Mucosa of descending colon (tissue), 3 donors: ENCODE measurements at regions not wholly inside any gene's neighbourhood (a gene's known extent, or its start where the extent isn't known, plus 50 kb on each side); places are given as distances from the start of the nearest gene placed in this dataset.
"Not testable (repeated sequence)": the region's sequence is repeated elsewhere in the genome, so short reads cannot be mapped to it uniquely, and the experiment has no call there.

Experiments
- ATAC-seq: fragments of 200-7000 bp; cut with Tn5 transposase; one replicate; pipeline ENCODE4 v1.9.1; 2020; ENCODE audit warnings: mild to moderate bottlenecking, moderate library complexity
- DNase-seq, 3 donors: peaks; one replicate each; pipeline ENCODE4 v3.0.0-alpha.2; 2020
- H3K36me3 ChIP-seq: fragments of 200-600 bp; one replicate; pipeline ENCODE4 v1.8.0; 2021; ENCODE audit warnings: low read depth, mild to moderate bottlenecking
- H3K4me1 ChIP-seq: fragments of 200-600 bp; one replicate; pipeline ENCODE4 v1.8.0; 2021; ENCODE audit warnings: low read depth, mild to moderate bottlenecking
- H3K4me3 ChIP-seq: fragments of 200-600 bp; one replicate; pipeline ENCODE4 v1.8.0; 2021; ENCODE audit warnings: mild to moderate bottlenecking
- H3K9me3 ChIP-seq: fragments of 200-600 bp; one replicate; pipeline ENCODE4 v1.8.0; 2021; ENCODE audit warnings: mild to moderate bottlenecking
- intact Hi-C, 2 donors: fragments of 100-400 bp; cut with DNase I in 1 of 2; cut with micrococcal nuclease in 1 of 2; formaldehyde crosslinking; loops; one replicate each; pipeline versions ENCODE4 v1.11.0 to v1.11.1; 2022; cut with DNase I, micrococcal nuclease
- TF ChIP-seq, protein P1 (sequence below): fragments of 200-600 bp; IDR thresholded peaks from one replicate; pipeline ENCODE4 v1.8.0; 2022; ENCODE audit warnings: antibody characterized with exemption, mild to moderate bottlenecking
- donor health status: DM: no; HTN: no; CAD: no; lungs with moderate emphysema.
- donor health status: DM: no; HTN: no; CAD: no.
- donor health status: DM: no; HTN: yes; CAD: no.

DNA sequence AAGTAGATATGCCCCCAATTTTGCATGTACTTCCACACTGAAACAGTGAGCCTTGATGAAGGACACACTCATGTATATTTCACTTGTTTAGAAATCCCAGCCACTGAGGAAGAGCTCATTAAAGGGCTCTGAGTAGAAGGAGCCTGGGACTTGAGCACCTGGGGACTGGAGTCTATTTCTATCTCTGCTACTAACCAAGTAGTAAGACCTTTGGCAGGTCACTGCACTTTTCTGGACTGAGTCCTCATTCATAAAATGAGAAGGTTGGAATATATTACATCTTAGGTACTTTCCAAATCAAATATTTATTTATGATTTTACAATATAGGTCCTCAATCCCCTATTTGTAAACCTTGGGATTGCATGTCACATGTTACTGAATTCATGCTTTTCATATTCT is 78.2 kb upstream of the C4orf54 start:
- no peak for ATAC-seq
- H3K4me1 ChIP-seq, result no peaks in the 10 kb centered on the region
- no peaks in the 10 kb centered on the region for H3K36me3 ChIP-seq
- TF ChIP-seq, protein P1, sequence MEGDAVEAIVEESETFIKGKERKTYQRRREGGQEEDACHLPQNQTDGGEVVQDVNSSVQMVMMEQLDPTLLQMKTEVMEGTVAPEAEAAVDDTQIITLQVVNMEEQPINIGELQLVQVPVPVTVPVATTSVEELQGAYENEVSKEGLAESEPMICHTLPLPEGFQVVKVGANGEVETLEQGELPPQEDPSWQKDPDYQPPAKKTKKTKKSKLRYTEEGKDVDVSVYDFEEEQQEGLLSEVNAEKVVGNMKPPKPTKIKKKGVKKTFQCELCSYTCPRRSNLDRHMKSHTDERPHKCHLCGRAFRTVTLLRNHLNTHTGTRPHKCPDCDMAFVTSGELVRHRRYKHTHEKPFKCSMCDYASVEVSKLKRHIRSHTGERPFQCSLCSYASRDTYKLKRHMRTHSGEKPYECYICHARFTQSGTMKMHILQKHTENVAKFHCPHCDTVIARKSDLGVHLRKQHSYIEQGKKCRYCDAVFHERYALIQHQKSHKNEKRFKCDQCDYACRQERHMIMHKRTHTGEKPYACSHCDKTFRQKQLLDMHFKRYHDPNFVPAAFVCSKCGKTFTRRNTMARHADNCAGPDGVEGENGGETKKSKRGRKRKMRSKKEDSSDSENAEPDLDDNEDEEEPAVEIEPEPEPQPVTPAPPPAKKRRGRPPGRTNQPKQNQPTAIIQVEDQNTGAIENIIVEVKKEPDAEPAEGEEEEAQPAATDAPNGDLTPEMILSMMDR, result no peak
- H3K9me3 ChIP-seq, result no peaks in the 10 kb centered on the region
- intact Hi-C loops, result no loop called here
- DNase-seq, result no peak
- no peak overlapping the region for H3K4me3 ChIP-seq

DNA sequence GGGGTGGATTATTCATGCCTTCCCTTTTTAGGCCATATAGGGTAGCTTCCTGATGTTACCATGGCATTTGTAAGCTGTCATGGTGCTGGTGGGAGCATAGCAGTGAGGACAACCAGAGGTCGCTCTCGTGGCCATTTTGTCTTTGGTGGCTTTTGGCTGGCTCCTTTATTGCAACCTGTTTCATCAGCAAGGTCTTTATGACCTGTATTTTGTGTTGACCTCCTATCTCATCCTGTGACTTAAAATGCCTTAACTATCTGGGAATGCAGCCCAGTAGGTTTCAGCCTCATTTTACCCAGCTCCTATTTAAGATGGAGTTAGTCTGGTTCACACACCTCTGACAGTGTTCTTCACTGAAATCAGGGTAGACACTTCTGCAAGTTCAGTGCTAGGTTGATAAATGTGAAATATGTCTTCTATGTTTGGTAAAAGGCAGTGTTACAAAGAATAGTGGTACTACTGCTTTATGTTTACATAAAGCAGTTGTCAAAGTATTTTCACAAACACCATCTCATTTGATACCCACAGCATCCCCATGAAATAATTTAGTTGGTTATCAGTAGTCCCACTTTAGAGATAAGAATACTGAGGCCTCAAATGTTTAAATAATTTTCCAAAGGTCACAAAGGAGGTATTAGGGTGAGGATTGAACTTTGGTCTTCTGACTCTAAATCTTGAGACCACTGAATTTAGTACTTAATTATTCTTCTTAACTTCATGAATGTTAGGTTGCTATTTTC is 77.1 kb upstream of the C4orf54 start:
- DNase-seq (no peak), ATAC-seq (no peak)
- H3K4me1 ChIP-seq, result no peaks in the 10 kb centered on the region
- no peaks in the 10 kb centered on the region for H3K9me3 ChIP-seq
- intact Hi-C loops, result no loop called here
- TF ChIP-seq, protein P1, result no peak
- no peak overlapping the region for H3K4me3 ChIP-seq
- H3K36me3 ChIP-seq, result no peaks in the 10 kb centered on the region

DNA sequence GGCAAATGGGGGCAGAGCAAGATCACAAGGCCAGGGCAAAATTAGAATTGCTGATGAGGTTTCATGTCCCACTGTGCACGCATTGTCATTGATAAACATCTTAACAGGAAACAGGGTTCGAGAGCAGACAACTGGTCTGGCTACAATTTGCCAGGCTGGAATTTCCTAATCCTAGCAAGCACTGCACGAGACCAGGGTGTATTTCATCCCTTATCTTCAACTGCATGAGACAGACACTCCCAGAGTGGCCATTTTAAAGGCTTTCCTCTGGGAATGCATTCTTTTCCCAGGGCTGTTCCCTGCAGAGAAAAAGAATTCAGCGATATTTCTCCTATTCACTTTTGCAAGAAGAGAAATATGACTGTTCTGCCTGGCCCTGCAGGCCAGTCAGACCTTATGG is 75.8 kb upstream of the C4orf54 start:
- H3K4me1 ChIP-seq, H3K4me3 ChIP-seq, ATAC-seq, H3K9me3 ChIP-seq, intact Hi-C loops, DNase-seq, H3K36me3 ChIP-seq: not testable (repeated sequence)

DNA sequence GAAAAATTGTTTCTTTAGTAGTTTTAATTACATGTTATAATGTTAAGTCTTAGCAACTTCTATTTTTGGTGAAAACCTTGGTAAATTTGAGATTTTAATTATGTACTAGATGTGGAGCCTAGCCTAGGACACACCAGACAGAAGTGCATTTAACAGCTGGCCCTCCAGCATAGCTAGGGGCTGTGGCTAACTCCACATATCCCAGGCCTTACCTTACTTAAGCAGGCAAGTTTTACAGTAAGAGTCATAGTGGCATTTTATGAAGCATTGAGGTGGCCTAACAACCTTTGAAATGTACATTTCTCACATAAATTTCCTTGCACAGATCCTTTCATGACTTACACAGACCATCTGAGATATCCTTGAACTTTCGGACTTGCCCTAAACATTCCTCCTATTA is 71.6 kb upstream of the C4orf54 start:
- Histone ChIP-seq H3K36me3 (no peaks in the 10 kb centered on the region), H3K9me3 (no peaks in the 10 kb centered on the region), H3K4me3 (no peak overlapping the region), H3K4me1 (no peaks in the 10 kb centered on the region)
- TF ChIP-seq, protein P1, result no peak
- intact Hi-C loops, result no loop called here
- ATAC-seq, result no peak
- no peak for DNase-seq

DNA sequence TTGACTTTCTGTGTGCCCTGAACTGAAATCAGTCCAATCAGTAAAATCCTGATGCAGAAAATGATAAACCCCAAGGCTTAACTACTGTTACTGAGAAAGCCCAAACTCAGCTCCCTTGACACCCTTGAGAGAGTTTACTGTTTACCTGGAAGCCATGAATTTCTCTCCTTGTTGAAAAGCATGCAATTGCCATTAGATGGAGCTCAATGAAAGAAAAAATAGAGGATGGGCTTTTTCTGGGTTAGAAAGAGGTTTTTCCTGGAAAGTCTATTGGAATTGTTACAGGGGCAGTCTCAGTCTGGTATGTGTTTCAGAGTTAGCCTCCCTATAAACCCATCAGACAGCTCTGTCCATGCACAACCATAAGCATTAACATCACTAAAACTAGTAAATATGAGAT is 66.4 kb upstream of the C4orf54 start:
- no peaks in the 10 kb centered on the region for H3K9me3 ChIP-seq
- DNase-seq (no peak), ATAC-seq (no peak)
- no peaks in the 10 kb centered on the region for H3K4me1 ChIP-seq
- intact Hi-C loops, result no loop called here
- no peak overlapping the region for H3K4me3 ChIP-seq
- H3K36me3 ChIP-seq, result no peaks in the 10 kb centered on the region
- TF ChIP-seq, protein P1, result no peak

DNA sequence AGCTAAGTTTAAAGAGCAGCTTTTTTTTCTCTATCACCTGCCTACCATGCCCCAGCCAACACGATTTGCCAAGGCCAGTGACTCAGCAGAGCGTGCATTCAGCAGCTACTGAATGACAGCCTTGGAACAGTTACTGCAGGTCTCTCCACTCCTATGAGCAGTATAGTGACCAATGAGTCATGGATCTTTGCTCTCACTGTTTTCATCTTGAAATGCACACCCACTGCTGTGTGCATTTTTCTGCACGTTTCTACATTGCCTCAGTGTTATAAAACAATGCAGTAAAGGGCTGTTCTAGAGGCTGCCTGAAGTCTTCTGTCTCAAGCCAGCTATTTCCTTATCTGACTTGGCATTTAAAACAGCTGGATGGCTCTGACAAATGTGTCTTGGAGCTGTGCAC is 66.0 kb upstream of the C4orf54 start:
- ATAC-seq (peak; percentile 96), DNase-seq (peak in 2 of 3 donors; percentile 21 to 35)
- Histone ChIP-seq H3K36me3 (no peaks in the 10 kb centered on the region), H3K4me3 (no peak overlapping the region), H3K9me3 (no peaks in the 10 kb centered on the region), H3K4me1 (no peaks in the 10 kb centered on the region)
- TF ChIP-seq, protein P1, result no peak
- intact Hi-C loops, result no loop called here
